ENCODE measurements at regions not wholly inside any gene's neighbourhood (a gene's known extent, or its start where the extent isn't known, plus 50 kb on each side); places are given as distances from the start of the nearest gene placed in this dataset.

GRCh38 chr4:11111370-11111769, 317.3 kb downstream of the HS3ST1 start:
- TF ChIP-seq, protein P1, sequence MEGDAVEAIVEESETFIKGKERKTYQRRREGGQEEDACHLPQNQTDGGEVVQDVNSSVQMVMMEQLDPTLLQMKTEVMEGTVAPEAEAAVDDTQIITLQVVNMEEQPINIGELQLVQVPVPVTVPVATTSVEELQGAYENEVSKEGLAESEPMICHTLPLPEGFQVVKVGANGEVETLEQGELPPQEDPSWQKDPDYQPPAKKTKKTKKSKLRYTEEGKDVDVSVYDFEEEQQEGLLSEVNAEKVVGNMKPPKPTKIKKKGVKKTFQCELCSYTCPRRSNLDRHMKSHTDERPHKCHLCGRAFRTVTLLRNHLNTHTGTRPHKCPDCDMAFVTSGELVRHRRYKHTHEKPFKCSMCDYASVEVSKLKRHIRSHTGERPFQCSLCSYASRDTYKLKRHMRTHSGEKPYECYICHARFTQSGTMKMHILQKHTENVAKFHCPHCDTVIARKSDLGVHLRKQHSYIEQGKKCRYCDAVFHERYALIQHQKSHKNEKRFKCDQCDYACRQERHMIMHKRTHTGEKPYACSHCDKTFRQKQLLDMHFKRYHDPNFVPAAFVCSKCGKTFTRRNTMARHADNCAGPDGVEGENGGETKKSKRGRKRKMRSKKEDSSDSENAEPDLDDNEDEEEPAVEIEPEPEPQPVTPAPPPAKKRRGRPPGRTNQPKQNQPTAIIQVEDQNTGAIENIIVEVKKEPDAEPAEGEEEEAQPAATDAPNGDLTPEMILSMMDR (IDR thresholded peaks at IDR 0.05): no peak
- no peak for TF ChIP-seq POLR2A (IDR thresholded peaks at IDR 0.05)

Measured in adrenal gland (tissue), 5 donors.